ENCODE measurements at regions not wholly inside any gene's neighbourhood (a gene's known extent, or its start where the extent isn't known, plus 50 kb on each side); places are given as distances from the start of the nearest gene placed in this dataset.

- H3K36me3 ChIP-seq (replicated peaks in 1 of 2; ENCODE audit: control insufficient read depth in 2 of 2, insufficient read depth in 2 of 2, low read length in 2 of 2): no peaks in the 10 kb centered on the region
- H3K18ac ChIP-seq (ENCODE audit: low read length): no peak overlapping the region
- H2BK12ac ChIP-seq (ENCODE audit: low read length): no peak overlapping the region
- H3K4me1 ChIP-seq (ENCODE audit: control insufficient read depth in 2 of 2, insufficient read depth in 1 of 2, low read depth in 1 of 2, low read length in 2 of 2): peaks cover 5 to 12% of the 10 kb centered on the region in 2 donors
- no peak overlapping the region for H2BK5ac ChIP-seq (ENCODE audit: low read length)
- no peak overlapping the region for H4K91ac ChIP-seq (ENCODE audit: low read depth, low read length, poor library complexity)
- H3K4ac ChIP-seq (ENCODE audit: low read length): no peak overlapping the region
- H3K14ac ChIP-seq (ENCODE audit: low read length): no peak overlapping the region
- no peak overlapping the region for H2AFZ ChIP-seq (ENCODE audit: low read length)
- no peak overlapping the region for H3K27ac ChIP-seq (replicated peaks; ENCODE audit: low read length)
- no peak overlapping the region for H3K4me2 ChIP-seq (ENCODE audit: insufficient read depth, low read length, poor library complexity, severe bottlenecking)
- H3K23ac ChIP-seq (ENCODE audit: low read depth, low read length, poor library complexity): no peak overlapping the region
- H3K27me3 ChIP-seq (ENCODE audit: control insufficient read depth in 3 of 3, insufficient read depth in 3 of 3, low read depth in 1 of 3, low read length in 3 of 3): no peaks in the 10 kb centered on the region
- no peak overlapping the region for H2BK15ac ChIP-seq (ENCODE audit: low read length)
- no peak overlapping the region for H3K4me3 ChIP-seq (ENCODE audit: low read length in 2 of 2)
- no peak overlapping the region for H2BK120ac ChIP-seq (ENCODE audit: low read depth, low read length)
- H2AK5ac ChIP-seq (ENCODE audit: low read depth, low read length): no peak overlapping the region
- no peak for DNase-seq (ENCODE audit: low spot score)
- H3K9me3 ChIP-seq (replicated peaks in 1 of 2; ENCODE audit: control insufficient read depth in 2 of 2, insufficient read depth in 1 of 2, low read depth in 1 of 2, low read length in 2 of 2): no peaks in the 10 kb centered on the region
- H3K9ac ChIP-seq (ENCODE audit: low read depth, low read length, poor library complexity): no peak overlapping the region
- H4K8ac ChIP-seq (ENCODE audit: low read depth, low read length): no peak overlapping the region
- no peaks in the 10 kb centered on the region for H3K79me1 ChIP-seq (ENCODE audit: low read depth, low read length)
Measured at GRCh38 chr12:24134092-24134491, 184.6 kb upstream of the SOX5 start.

- Histone ChIP-seq H2BK120ac (ENCODE audit: low read depth, low read length) (no peak overlapping the region), H2BK15ac (ENCODE audit: low read length) (no peak overlapping the region), H3K27me3 (ENCODE audit: control insufficient read depth in 3 of 3, insufficient read depth in 3 of 3, low read depth in 1 of 3, low read length in 3 of 3) (no peaks in the 10 kb centered on the region), H2BK5ac (ENCODE audit: low read length) (no peak overlapping the region), H3K4ac (ENCODE audit: low read length) (no peak overlapping the region), H3K4me3 (ENCODE audit: low read length in 2 of 2) (no peak overlapping the region), H3K9ac (ENCODE audit: low read depth, low read length, poor library complexity) (no peak overlapping the region), H2AK5ac (ENCODE audit: low read depth, low read length) (no peak overlapping the region), H3K18ac (ENCODE audit: low read length) (no peak overlapping the region), H3K27ac (replicated peaks; ENCODE audit: low read length) (no peak overlapping the region), H4K8ac (ENCODE audit: low read depth, low read length) (no peak overlapping the region), H3K4me1 (ENCODE audit: control insufficient read depth in 2 of 2, insufficient read depth in 1 of 2, low read depth in 1 of 2, low read length in 2 of 2) (peaks cover 5 to 12% of the 10 kb centered on the region in 2 donors), H2AFZ (ENCODE audit: low read length) (no peak overlapping the region), H3K9me3 (replicated peaks in 1 of 2; ENCODE audit: control insufficient read depth in 2 of 2, insufficient read depth in 1 of 2, low read depth in 1 of 2, low read length in 2 of 2) (no peaks in the 10 kb centered on the region), H4K91ac (ENCODE audit: low read depth, low read length, poor library complexity) (no peak overlapping the region), H3K23ac (ENCODE audit: low read depth, low read length, poor library complexity) (no peak overlapping the region), H3K79me1 (ENCODE audit: low read depth, low read length) (no peaks in the 10 kb centered on the region), H3K36me3 (replicated peaks in 1 of 2; ENCODE audit: control insufficient read depth in 2 of 2, insufficient read depth in 2 of 2, low read length in 2 of 2) (no peaks in the 10 kb centered on the region), H2BK12ac (ENCODE audit: low read length) (no peak overlapping the region), H3K4me2 (ENCODE audit: insufficient read depth, low read length, poor library complexity, severe bottlenecking) (no peak overlapping the region), H3K14ac (ENCODE audit: low read length) (no peak overlapping the region)
- DNase-seq (ENCODE audit: low spot score): peak; percentile 48
- no CpG with 5 or more reads among the region's 4 CpGs for WGBS, 2 donors (ENCODE audit: extremely low coverage in 2 of 2, insufficient read length in 2 of 2, insufficient replicate concordance in 1 of 2)
Measured at GRCh38 chr12:24133384-24133783, 183.9 kb upstream of the SOX5 start.

- H3K14ac ChIP-seq (ENCODE audit: low read length): no peak overlapping the region
- no peak overlapping the region for H3K4me2 ChIP-seq (ENCODE audit: insufficient read depth, low read length, poor library complexity, severe bottlenecking)
- no peak overlapping the region for H2BK5ac ChIP-seq (ENCODE audit: low read length)
- no peak overlapping the region for H2BK120ac ChIP-seq (ENCODE audit: low read depth, low read length)
- no peaks in the 10 kb centered on the region for H3K36me3 ChIP-seq (replicated peaks in 1 of 2; ENCODE audit: control insufficient read depth in 2 of 2, insufficient read depth in 2 of 2, low read length in 2 of 2)
- H3K4me1 ChIP-seq (ENCODE audit: control insufficient read depth in 2 of 2, insufficient read depth in 1 of 2, low read depth in 1 of 2, low read length in 2 of 2): no peaks in the 10 kb centered on the region
- H3K9me3 ChIP-seq (replicated peaks in 1 of 2; ENCODE audit: control insufficient read depth in 2 of 2, insufficient read depth in 1 of 2, low read depth in 1 of 2, low read length in 2 of 2): no peaks in the 10 kb centered on the region
- H3K27me3 ChIP-seq (ENCODE audit: control insufficient read depth in 3 of 3, insufficient read depth in 3 of 3, low read depth in 1 of 3, low read length in 3 of 3): no peaks in the 10 kb centered on the region
- no peak overlapping the region for H2AK5ac ChIP-seq (ENCODE audit: low read depth, low read length)
- no peak overlapping the region for H3K4ac ChIP-seq (ENCODE audit: low read length)
- H3K4me3 ChIP-seq (ENCODE audit: low read length in 2 of 2): no peak overlapping the region
- H4K8ac ChIP-seq (ENCODE audit: low read depth, low read length): no peak overlapping the region
- H2BK12ac ChIP-seq (ENCODE audit: low read length): no peak overlapping the region
- no peak overlapping the region for H3K9ac ChIP-seq (ENCODE audit: low read depth, low read length, poor library complexity)
- no peak overlapping the region for H2AFZ ChIP-seq (ENCODE audit: low read length)
- no peak overlapping the region for H3K18ac ChIP-seq (ENCODE audit: low read length)
- no peak for DNase-seq (ENCODE audit: low spot score)
- H2BK15ac ChIP-seq (ENCODE audit: low read length): no peak overlapping the region
- H3K79me1 ChIP-seq (ENCODE audit: low read depth, low read length): no peaks in the 10 kb centered on the region
- no peak overlapping the region for H3K23ac ChIP-seq (ENCODE audit: low read depth, low read length, poor library complexity)
- no CpG with 5 or more reads among the region's 9 CpGs for WGBS, 2 donors (ENCODE audit: extremely low coverage in 2 of 2, insufficient read length in 2 of 2, insufficient replicate concordance in 1 of 2)
- H3K27ac ChIP-seq (replicated peaks; ENCODE audit: low read length): no peak overlapping the region
- H4K91ac ChIP-seq (ENCODE audit: low read depth, low read length, poor library complexity): no peak overlapping the region
Measured at GRCh38 chr12:24127919-24128721, 178.7 kb upstream of the SOX5 start.

- Histone ChIP-seq H2AFZ (ENCODE audit: low read length) (no peak overlapping the region), H3K4me1 (ENCODE audit: control insufficient read depth in 2 of 2, insufficient read depth in 1 of 2, low read depth in 1 of 2, low read length in 2 of 2) (no peaks in the 10 kb centered on the region), H3K18ac (ENCODE audit: low read length) (no peak overlapping the region), H3K14ac (ENCODE audit: low read length) (no peak overlapping the region), H2BK120ac (ENCODE audit: low read depth, low read length) (no peak overlapping the region), H3K27me3 (ENCODE audit: control insufficient read depth in 3 of 3, insufficient read depth in 3 of 3, low read depth in 1 of 3, low read length in 3 of 3) (no peaks in the 10 kb centered on the region), H2AK5ac (ENCODE audit: low read depth, low read length) (no peak overlapping the region), H3K4ac (ENCODE audit: low read length) (no peak overlapping the region), H3K4me2 (ENCODE audit: insufficient read depth, low read length, poor library complexity, severe bottlenecking) (no peak overlapping the region), H3K27ac (replicated peaks; ENCODE audit: low read length) (no peak overlapping the region), H3K9me3 (replicated peaks in 1 of 2; ENCODE audit: control insufficient read depth in 2 of 2, insufficient read depth in 1 of 2, low read depth in 1 of 2, low read length in 2 of 2) (no peaks in the 10 kb centered on the region), H3K79me1 (ENCODE audit: low read depth, low read length) (no peaks in the 10 kb centered on the region), H4K8ac (ENCODE audit: low read depth, low read length) (no peak overlapping the region), H3K4me3 (ENCODE audit: low read length in 2 of 2) (no peak overlapping the region), H3K36me3 (replicated peaks in 1 of 2; ENCODE audit: control insufficient read depth in 2 of 2, insufficient read depth in 2 of 2, low read length in 2 of 2) (no peaks in the 10 kb centered on the region), H2BK12ac (ENCODE audit: low read length) (no peak overlapping the region), H2BK5ac (ENCODE audit: low read length) (no peak overlapping the region), H3K9ac (ENCODE audit: low read depth, low read length, poor library complexity) (no peak overlapping the region), H2BK15ac (ENCODE audit: low read length) (no peak overlapping the region), H3K23ac (ENCODE audit: low read depth, low read length, poor library complexity) (no peak overlapping the region), H4K91ac (ENCODE audit: low read depth, low read length, poor library complexity) (no peak overlapping the region)
- DNase-seq (ENCODE audit: low spot score): no peak
- no CpG with 5 or more reads among the region's 4 CpGs for WGBS, 2 donors (ENCODE audit: extremely low coverage in 2 of 2, insufficient read length in 2 of 2, insufficient replicate concordance in 1 of 2)
Measured at GRCh38 chr12:24125280-24125679, 175.8 kb upstream of the SOX5 start.
